ENCODE measurements at regions not wholly inside any gene's neighbourhood (a gene's known extent, or its start where the extent isn't known, plus 50 kb on each side); places are given as distances from the start of the nearest gene placed in this dataset.

- DNase-seq (ENCODE audit: low spot score), result no peak
These were observed 1203.4 kb downstream of the MAT2B start for GRCh38 chr5:164708831-164709230.

- no peak for DNase-seq (ENCODE audit: low spot score)
These were observed 1208.3 kb downstream of the MAT2B start for GRCh38 chr5:164713682-164714081.

GRCh38 chr5:164721116-164721515 lies 1215.7 kb downstream of the MAT2B start:
- DNase-seq (ENCODE audit: low spot score), result no peak

- DNase-seq (ENCODE audit: low spot score), result no peak
These were observed 1216.2 kb downstream of the MAT2B start for GRCh38 chr5:164721656-164722055.

GRCh38 chr5:164722702-164723101 lies 1217.3 kb downstream of the MAT2B start:
- DNase-seq (ENCODE audit: low spot score), result no peak

- DNase-seq (ENCODE audit: low spot score), result no peak
These were observed 1221.6 kb downstream of the MAT2B start for GRCh38 chr5:164727012-164727411.

- DNase-seq (ENCODE audit: low spot score), result no peak
These were observed 1223.3 kb downstream of the MAT2B start for GRCh38 chr5:164728733-164729132.

- no peak for DNase-seq (ENCODE audit: low spot score)
These were observed 1229.9 kb downstream of the MAT2B start for GRCh38 chr5:164735334-164735733.

GRCh38 chr5:164741376-164741775 lies 1236.0 kb downstream of the MAT2B start:
- DNase-seq (ENCODE audit: low spot score), result no peak

GRCh38 chr5:164742025-164742424 lies 1236.6 kb downstream of the MAT2B start:
- no peak for DNase-seq (ENCODE audit: low spot score)

GRCh38 chr5:164746723-164747122 lies 1241.3 kb downstream of the MAT2B start:
- DNase-seq (ENCODE audit: low spot score), result no peak

- DNase-seq (ENCODE audit: low spot score), result no peak
These were observed 1242.0 kb downstream of the MAT2B start for GRCh38 chr5:164747371-164747770.

- no peak for DNase-seq (ENCODE audit: low spot score)
These were observed 1243.4 kb downstream of the MAT2B start for GRCh38 chr5:164748861-164749260.

- DNase-seq (ENCODE audit: low spot score), result no peak
These were observed 1248.0 kb downstream of the MAT2B start for GRCh38 chr5:164753434-164753833.

GRCh38 chr5:164763206-164763605 lies 1257.8 kb downstream of the MAT2B start:
- DNase-seq (ENCODE audit: low spot score), result no peak

GRCh38 chr5:164772122-164772521 lies 1266.7 kb downstream of the MAT2B start:
- no peak for DNase-seq (ENCODE audit: low spot score)

- DNase-seq (ENCODE audit: low spot score), result no peak
These were observed 1278.8 kb downstream of the MAT2B start for GRCh38 chr5:164784230-164784629.

- DNase-seq (ENCODE audit: low spot score), result no peak
These were observed 1292.7 kb downstream of the MAT2B start for GRCh38 chr5:164798110-164798509.

GRCh38 chr5:164799391-164799790 lies 1294.0 kb downstream of the MAT2B start:
- no peak for DNase-seq (ENCODE audit: low spot score)

- DNase-seq (ENCODE audit: low spot score), result no peak
These were observed 1296.5 kb downstream of the MAT2B start for GRCh38 chr5:164801910-164802309.

GRCh38 chr5:164809821-164810220 lies 1304.4 kb downstream of the MAT2B start:
- no peak for DNase-seq (ENCODE audit: low spot score)

GRCh38 chr5:164818445-164818844 lies 1313.0 kb downstream of the MAT2B start:
- no peak for DNase-seq (ENCODE audit: low spot score)

GRCh38 chr5:164824671-164825070 lies 1319.3 kb downstream of the MAT2B start:
- DNase-seq (ENCODE audit: low spot score), result no peak

GRCh38 chr5:164832516-164832915 lies 1327.1 kb downstream of the MAT2B start:
- no peak for DNase-seq (ENCODE audit: low spot score)

- DNase-seq (ENCODE audit: low spot score), result no peak
These were observed 1338.9 kb downstream of the MAT2B start for GRCh38 chr5:164844348-164844747.
